Psoas muscle (tissue), 7 donors: ENCODE measurements at regions not wholly inside any gene's neighbourhood (a gene's known extent, or its start where the extent isn't known, plus 50 kb on each side); places are given as distances from the start of the nearest gene placed in this dataset.

Experiments
- ATAC-seq, 4 donors: fragments of 200-7000 bp; cut with Tn5 transposase; one replicate each; pipeline ENCODE4 v1.9.1; 2020; ENCODE audit warnings: moderate library complexity in 3 of 4, mild to moderate bottlenecking in 2 of 4
- DNase-seq, 2 donors: peaks; one replicate each; pipeline ENCODE4 v3.0.0-alpha.2; 2020
- H3K27ac ChIP-seq: fragments of 200-600 bp; one replicate; pipeline ENCODE4 v1.8.0; 2022
- H3K27me3 ChIP-seq, 3 donors: fragments of 200-600 bp in 1 of 3; one replicate each; pipeline versions ENCODE4 v1.6.1 to v1.8.0; 2013 to 2022; ENCODE audit warnings: low read length in 2 of 3, mild to moderate bottlenecking in 2 of 3, moderate library complexity in 1 of 3; ENCODE audit not compliant: insufficient read depth in 3 of 3
- H3K36me3 ChIP-seq, 2 donors: fragments of 200-600 bp in 1 of 2; one replicate each; pipeline versions ENCODE4 v1.6.1 to v1.8.0; 2013 to 2022; ENCODE audit warnings: low read depth in 1 of 2, mild to moderate bottlenecking in 1 of 2, moderate library complexity in 1 of 2; ENCODE audit not compliant: insufficient read depth in 1 of 2
- H3K4me1 ChIP-seq: fragments of 200-600 bp; one replicate; pipeline ENCODE4 v1.8.0; 2022
- H3K4me3 ChIP-seq: fragments of 200-600 bp; one replicate; pipeline ENCODE4 v1.8.0; 2022; ENCODE audit warnings: mild to moderate bottlenecking
- H3K9me3 ChIP-seq: fragments of 200-600 bp; one replicate; pipeline ENCODE4 v1.8.0; 2022
- WGBS, 3 donors: extraction: QIAGEN DNeasy Blood & Tissue Kit; methylation state at CpG; one replicate each; pipeline versions ENCODE4 v1.1.6 to v1.1.7; 2013; 5-methylcytosine and 5-hydroxymethylcytosine counted together
- intact Hi-C, 2 donors: fragments of 100-400 bp; cut with DNase I; formaldehyde crosslinking; loops; one replicate each; pipeline versions ENCODE4 v1.11.0 to v1.14.2; 2022
- TF ChIP-seq, protein P1 (sequence below): fragments of 200-600 bp; IDR thresholded peaks from one replicate; pipeline ENCODE4 v1.8.0; 2022; ENCODE audit warnings: antibody characterized with exemption
- donor health status: healthy with polysubstance abuse.
- donor health status: DM: no; HTN: no; CAD: no; lungs with moderate emphysema.
- donor health status: Bipolar disorder and iron deficiency.
- donor health status: healthy.
- donor health status: DM: yes; HTN: yes; CAD: no.
- donor health status: DM: no; HTN: no; CAD: no.
- donor health status: DM: yes; HTN: yes; CAD: no.

- TF ChIP-seq, protein P1, sequence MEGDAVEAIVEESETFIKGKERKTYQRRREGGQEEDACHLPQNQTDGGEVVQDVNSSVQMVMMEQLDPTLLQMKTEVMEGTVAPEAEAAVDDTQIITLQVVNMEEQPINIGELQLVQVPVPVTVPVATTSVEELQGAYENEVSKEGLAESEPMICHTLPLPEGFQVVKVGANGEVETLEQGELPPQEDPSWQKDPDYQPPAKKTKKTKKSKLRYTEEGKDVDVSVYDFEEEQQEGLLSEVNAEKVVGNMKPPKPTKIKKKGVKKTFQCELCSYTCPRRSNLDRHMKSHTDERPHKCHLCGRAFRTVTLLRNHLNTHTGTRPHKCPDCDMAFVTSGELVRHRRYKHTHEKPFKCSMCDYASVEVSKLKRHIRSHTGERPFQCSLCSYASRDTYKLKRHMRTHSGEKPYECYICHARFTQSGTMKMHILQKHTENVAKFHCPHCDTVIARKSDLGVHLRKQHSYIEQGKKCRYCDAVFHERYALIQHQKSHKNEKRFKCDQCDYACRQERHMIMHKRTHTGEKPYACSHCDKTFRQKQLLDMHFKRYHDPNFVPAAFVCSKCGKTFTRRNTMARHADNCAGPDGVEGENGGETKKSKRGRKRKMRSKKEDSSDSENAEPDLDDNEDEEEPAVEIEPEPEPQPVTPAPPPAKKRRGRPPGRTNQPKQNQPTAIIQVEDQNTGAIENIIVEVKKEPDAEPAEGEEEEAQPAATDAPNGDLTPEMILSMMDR = no peak
- ATAC-seq (no peak), DNase-seq (no peak)
- Histone ChIP-seq H3K27ac (peak overlapping the region; percentile 14), H3K36me3 (no peaks in the 10 kb centered on the region), H3K9me3 (no peaks in the 10 kb centered on the region), H3K4me1 (peaks cover 20% of the 10 kb centered on the region), H3K4me3 (no peak overlapping the region), H3K27me3 (no peaks in the 10 kb centered on the region)
- WGBS, 3 donors = 94 to 95% (median 94%) methylated on average over 10 of the region's 10 CpGs
- intact Hi-C loops = no loop called here
Measured at GRCh38 chr6:163776906-163777686, 362.6 kb downstream of the QKI start.

DNA sequence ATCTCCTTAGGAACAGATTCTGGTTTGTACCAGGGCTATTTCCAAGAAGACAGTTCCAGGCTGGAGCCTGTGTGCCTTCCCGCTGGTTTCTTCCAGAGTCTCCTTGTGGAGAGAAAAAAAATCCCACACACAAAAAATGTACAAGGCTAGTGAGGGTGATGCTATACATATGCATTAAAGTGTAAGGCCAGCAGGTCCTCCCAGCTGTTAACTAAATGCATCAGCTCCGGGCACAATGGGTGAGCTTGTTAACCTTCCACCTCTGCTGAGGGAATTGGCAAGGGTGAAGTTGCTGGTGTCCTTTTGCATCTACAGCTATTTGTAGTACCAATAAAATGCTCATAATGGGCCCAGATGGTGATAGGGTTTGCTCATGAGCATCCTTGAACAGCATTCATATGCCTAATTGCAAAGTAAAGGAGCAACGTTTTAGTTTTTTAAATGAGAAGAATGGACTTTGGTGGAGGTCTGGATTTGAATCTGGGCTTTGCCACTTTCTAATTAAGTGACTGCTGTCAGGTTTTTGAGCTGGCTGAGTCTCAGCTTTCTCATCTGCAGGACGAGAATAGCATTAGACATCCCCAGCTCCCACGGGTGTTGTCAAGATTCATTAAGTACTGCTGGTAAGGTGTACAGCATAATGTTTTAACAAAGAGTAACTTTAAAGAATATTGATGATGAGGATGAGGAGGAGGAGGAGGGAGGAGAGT is 361.8 kb downstream of the QKI start:
- H3K9me3 ChIP-seq = no peaks in the 10 kb centered on the region
- no peak overlapping the region for H3K27ac ChIP-seq
- H3K4me3 ChIP-seq = no peak overlapping the region
- DNase-seq = no peak
- 57 to 71% (median 60%) methylated on average over 5 of the region's 5 CpGs for whole genome bisulfite sequencing, 3 donors
- no peak for ATAC-seq
- H3K27me3 ChIP-seq = no peaks in the 10 kb centered on the region
- TF ChIP-seq, protein P1 = no peak
- intact Hi-C loops = no loop called here
- H3K4me1 ChIP-seq = peaks cover 20% of the 10 kb centered on the region
- H3K36me3 ChIP-seq = no peaks in the 10 kb centered on the region

- TF ChIP-seq, protein P1 = no peak
- Histone ChIP-seq H3K4me3 (no peak overlapping the region), H3K27ac (no peak overlapping the region), H3K4me1 (peaks cover 15% of the 10 kb centered on the region), H3K36me3 (no peaks in the 10 kb centered on the region), H3K27me3 (no peaks in the 10 kb centered on the region), H3K9me3 (no peaks in the 10 kb centered on the region)
- no peak for ATAC-seq
- no peak for DNase-seq
- intact Hi-C loops = no loop called here
- WGBS, 3 donors = 88 to 97% (median 95%) methylated on average over 3 of the region's 3 CpGs
Measured at GRCh38 chr6:163775313-163775712, 360.8 kb downstream of the QKI start.

- intact Hi-C loops = no loop called here
Measured at GRCh38 chr6:163774485-163774884, 360.0 kb downstream of the QKI start.

More at GRCh38 chr6:163774485-163774884, 360.0 kb downstream of the QKI start:
- Histone ChIP-seq H3K27ac (no peak overlapping the region), H3K4me3 (no peak overlapping the region), H3K9me3 (no peaks in the 10 kb centered on the region), H3K27me3 (no peaks in the 10 kb centered on the region), H3K36me3 (no peaks in the 10 kb centered on the region), H3K4me1 (peaks cover 11% of the 10 kb centered on the region)
- no peak for DNase-seq
- WGBS, 3 donors = 94 to 97% (median 96%) methylated on average over 8 of the region's 8 CpGs
- TF ChIP-seq, protein P1 = no peak
- ATAC-seq = no peak
